ENCODE measurements at regions not wholly inside any gene's neighbourhood (a gene's known extent, or its start where the extent isn't known, plus 50 kb on each side); places are given as distances from the start of the nearest gene placed in this dataset.
A peak's percentile ranks its signal among the peaks of the same experiment; 100 is the strongest.

GRCh38 chr7:155182406-155182970, 112.4 kb downstream of the HTR5A start:
- DNase-seq, result no peak

- DNase-seq, result no peak
Observed at GRCh38 chr7:155183655-155184054, 113.5 kb downstream of the HTR5A start.

GRCh38 chr7:155184923-155185322, 112.8 kb upstream of the INSIG1 start:
- no peak for DNase-seq

GRCh38 chr7:155187061-155187785, 110.5 kb upstream of the INSIG1 start:
- no peak for DNase-seq

GRCh38 chr7:155188357-155188756, 109.3 kb upstream of the INSIG1 start:
- no peak for DNase-seq

- no peak for DNase-seq
Observed at GRCh38 chr7:155188821-155189581, 108.7 kb upstream of the INSIG1 start.

GRCh38 chr7:155189590-155189989, 108.1 kb upstream of the INSIG1 start:
- no peak for DNase-seq

GRCh38 chr7:155190688-155191087, 107.0 kb upstream of the INSIG1 start:
- peak; percentile 79 to 82 for DNase-seq

GRCh38 chr7:155191137-155191536, 106.5 kb upstream of the INSIG1 start:
- DNase-seq, result peak in 1 of 2 experiments; percentile 2

- DNase-seq, result peak in 1 of 2 experiments; percentile 6
Observed at GRCh38 chr7:155191901-155192478, 105.7 kb upstream of the INSIG1 start.

- peak in 1 of 2 experiments; percentile 3 for DNase-seq
Observed at GRCh38 chr7:155192961-155193640, 104.6 kb upstream of the INSIG1 start.

GRCh38 chr7:155193716-155194115, 104.0 kb upstream of the INSIG1 start:
- peak in 1 of 2 experiments; percentile 5 for DNase-seq

GRCh38 chr7:155194382-155195140, 103.1 kb upstream of the INSIG1 start:
- peak in 1 of 2 experiments; percentile 1 for DNase-seq

GRCh38 chr7:155195939-155196523, 101.6 kb upstream of the INSIG1 start:
- no peak for DNase-seq

- DNase-seq, result peak in 1 of 2 experiments; percentile 16
Observed at GRCh38 chr7:155198196-155198892, 99.3 kb upstream of the INSIG1 start.

- peak; percentile 59 to 73 for DNase-seq
Observed at GRCh38 chr7:155198901-155199845, 98.5 kb upstream of the INSIG1 start.

- DNase-seq, result no peak
Observed at GRCh38 chr7:155201325-155202087, 96.2 kb upstream of the INSIG1 start.

- DNase-seq, result no peak
Observed at GRCh38 chr7:155202106-155202871, 95.4 kb upstream of the INSIG1 start.

Measured in activated CD4-positive, alpha-beta T cell treated with anti-CD3 and anti-CD28 coated beads, Interleukin-2, amount 50 U/mL, for 48 hours (primary cell).